H9 (cell line): ENCODE measurements at regions not wholly inside any gene's neighbourhood (a gene's known extent, or its start where the extent isn't known, plus 50 kb on each side); places are given as distances from the start of the nearest gene placed in this dataset.

Source experiments
- DNase-seq: peaks from one replicate; pipeline ENCODE4 v3.0.0-alpha.2; 2017
- H2AFZ ChIP-seq: one replicate; pipeline ENCODE4 v1.6.1; 2013; ENCODE audit warnings: mild to moderate bottlenecking, low read length, control low read depth, moderate library complexity
- H2AK5ac ChIP-seq: 2 replicates; pipeline ENCODE4 v1.6.1; 2013; ENCODE audit warnings: low read length, control low read depth, mixed read lengths; ENCODE audit not compliant: insufficient read length
- H2BK120ac ChIP-seq: one replicate; pipeline ENCODE4 v1.6.1; 2013; ENCODE audit warnings: low read depth, mild to moderate bottlenecking, low read length, control low read depth, inconsistent platforms; ENCODE audit not compliant: poor library complexity, severe bottlenecking
- H2BK12ac ChIP-seq: 2 replicates; pipeline ENCODE4 v1.6.1; 2013; ENCODE audit warnings: low read length, control low read depth, mixed read lengths, low read depth; ENCODE audit not compliant: insufficient read length
- H2BK15ac ChIP-seq: 2 replicates; pipeline ENCODE4 v1.6.1; 2013; ENCODE audit warnings: low read depth, low read length, control low read depth
- H2BK20ac ChIP-seq: one replicate; pipeline ENCODE4 v1.6.1; 2013; ENCODE audit warnings: low read depth, mild to moderate bottlenecking, low read length, control low read depth, inconsistent platforms; ENCODE audit not compliant: poor library complexity, severe bottlenecking
- H2BK5ac ChIP-seq: 2 replicates; pipeline ENCODE4 v1.6.1; 2013; ENCODE audit warnings: low read length, control low read depth, mixed read lengths; ENCODE audit not compliant: insufficient read length
- H3K14ac ChIP-seq: 2 replicates; pipeline ENCODE4 v1.6.1; 2013; ENCODE audit warnings: low read length, control low read depth; ENCODE audit not compliant: insufficient read depth
- H3K18ac ChIP-seq: 2 replicates; pipeline ENCODE4 v1.6.1; 2013; ENCODE audit warnings: low read depth, mild to moderate bottlenecking, mixed read lengths, low read length, control low read depth; ENCODE audit not compliant: insufficient read length
- H3K23ac ChIP-seq: 2 replicates; pipeline ENCODE4 v1.6.1; 2013; ENCODE audit warnings: low read length, control low read depth, mixed read lengths, low read depth; ENCODE audit not compliant: insufficient read length
- H3K23me2 ChIP-seq: 2 replicates; pipeline ENCODE4 v1.6.1; 2013; ENCODE audit warnings: low read depth, mild to moderate bottlenecking, mixed read lengths, low read length, control low read depth; ENCODE audit not compliant: insufficient read length, poor library complexity, severe bottlenecking
- H3K27ac ChIP-seq: 2 replicates; pipeline ENCODE4 v1.5.1; 2013; ENCODE audit warnings: low read length, control low read depth, mixed read lengths, low read depth; ENCODE audit not compliant: insufficient read length
- H3K27me3 ChIP-seq: 2 replicates; pipeline ENCODE4 v1.6.1; 2013; ENCODE audit warnings: low read length, control low read depth, inconsistent platforms; ENCODE audit not compliant: insufficient read depth
- H3K4ac ChIP-seq: 2 replicates; pipeline ENCODE4 v1.6.1; 2013; ENCODE audit warnings: low read depth, mild to moderate bottlenecking, control low read depth, inconsistent platforms, low read length, moderate library complexity
- H3K4me1 ChIP-seq: 2 replicates; pipeline ENCODE4 v1.6.1; 2013; ENCODE audit warnings: low read length, control low read depth, inconsistent platforms; ENCODE audit not compliant: insufficient read depth
- H3K4me2 ChIP-seq: 2 replicates; pipeline ENCODE4 v1.6.1; 2013; ENCODE audit warnings: low read length, control low read depth, mixed read lengths; ENCODE audit not compliant: insufficient read length, insufficient read depth
- H3K56ac ChIP-seq: 2 replicates; pipeline ENCODE4 v1.6.1; 2013; ENCODE audit warnings: low read depth, mild to moderate bottlenecking, mixed read lengths, low read length, control low read depth; ENCODE audit not compliant: insufficient read length
- H3K79me1 ChIP-seq: 2 replicates; pipeline ENCODE4 v1.6.1; 2013; ENCODE audit warnings: low read depth, mild to moderate bottlenecking, moderate library complexity, low read length, control low read depth, inconsistent platforms; ENCODE audit not compliant: insufficient read depth, poor library complexity, severe bottlenecking
- H3K79me2 ChIP-seq: 2 replicates; pipeline ENCODE4 v1.6.1; 2013; ENCODE audit warnings: low read length, control low read depth, inconsistent platforms; ENCODE audit not compliant: insufficient read depth
- H3K9ac ChIP-seq: 2 replicates; pipeline ENCODE4 v1.6.1; 2013; ENCODE audit warnings: low read length, control low read depth, mixed read lengths; ENCODE audit not compliant: insufficient read length; ENCODE audit errors: extremely low read depth
- H3K9me3 ChIP-seq: one replicate; pipeline ENCODE4 v1.6.1; 2013; ENCODE audit warnings: low read depth, low read length, inconsistent platforms; ENCODE audit not compliant: control insufficient read depth
- H3T11ph ChIP-seq: one replicate; pipeline ENCODE4 v1.6.1; 2013; ENCODE audit warnings: mild to moderate bottlenecking, low read length, control low read depth, inconsistent platforms
- H4K20me1 ChIP-seq: one replicate; pipeline ENCODE4 v1.6.1; 2013; ENCODE audit not compliant: control insufficient read depth, insufficient read length, insufficient read depth
- H4K5ac ChIP-seq: 2 replicates; pipeline ENCODE4 v1.6.1; 2013; ENCODE audit warnings: low read depth, mild to moderate bottlenecking, mixed read lengths, low read length, control low read depth; ENCODE audit not compliant: insufficient read length
- H4K8ac ChIP-seq: replicated peaks from 2 replicates; pipeline ENCODE4 v1.6.1; 2013; ENCODE audit warnings: low read length, control low read depth, mixed read lengths, low read depth; ENCODE audit not compliant: insufficient read length
- H4K91ac ChIP-seq: 2 replicates; pipeline ENCODE4 v1.6.1; 2013; ENCODE audit warnings: low read depth, mild to moderate bottlenecking, moderate library complexity, mixed read lengths, low read length, control low read depth; ENCODE audit not compliant: insufficient read length
- H3K27ac Mint-ChIP-seq, 3 experiments: 2 replicates in 2 of 3; 3 replicates in 1 of 3; pipeline ENCODE4 v1.8.0; 2020 to 2021; ENCODE audit warnings: mixed read lengths in 3 of 3, mild to moderate bottlenecking in 1 of 3, moderate library complexity in 1 of 3
- H3K27me3 Mint-ChIP-seq: 2 replicates; pipeline ENCODE4 v1.8.0; 2021; ENCODE audit warnings: low read depth, mild to moderate bottlenecking, moderate library complexity, mixed read lengths
- H3K36me3 Mint-ChIP-seq, 3 experiments: 2 replicates in 2 of 3; 3 replicates in 1 of 3; pipeline ENCODE4 v1.8.0; 2020 to 2021; ENCODE audit warnings: low read depth in 3 of 3, mixed read lengths in 3 of 3; ENCODE audit not compliant: insufficient read depth in 1 of 3
- H3K4me1 Mint-ChIP-seq, 2 experiments: 2 replicates each; pipeline ENCODE4 v1.8.0; 2020; ENCODE audit warnings: mixed read lengths in 2 of 2
- H3K4me3 Mint-ChIP-seq, 2 experiments: 2 replicates in 1 of 2; 3 replicates in 1 of 2; pipeline ENCODE4 v1.8.0; 2020 to 2021; ENCODE audit warnings: mild to moderate bottlenecking in 2 of 2, mixed read lengths in 2 of 2, moderate library complexity in 1 of 2
- H3K9me3 Mint-ChIP-seq, 2 experiments: 2 replicates in 1 of 2; 3 replicates in 1 of 2; pipeline ENCODE4 v1.8.0; 2020; ENCODE audit warnings: mild to moderate bottlenecking in 2 of 2, mixed read lengths in 2 of 2, moderate library complexity in 1 of 2
- CTCF ChIP-seq: fragments of 200-600 bp; sonication (generic); conservative IDR thresholded peaks from 3 replicates; pipeline ENCODE4 v1.8.0; 2021; ENCODE audit warnings: antibody characterized with exemption, mild to moderate bottlenecking
- WGBS: extraction: QIAGEN DNeasy Blood & Tissue Kit; methylation state at CpG from one replicate; pipeline ENCODE4 v1.1.7; 2013; ENCODE audit warnings: missing lambda C conversion rate, low lambda C conversion rate, mixed read lengths; ENCODE audit not compliant: insufficient read length; ENCODE audit errors: extremely low coverage; 5-methylcytosine and 5-hydroxymethylcytosine counted together

GRCh38 chr6:40856271-40856670, 182.8 kb downstream of the UNC5CL start:
- H4K8ac ChIP-seq = no peak overlapping the region
- H3K4me3 Mint-ChIP-seq = no peak overlapping the region
- no CpG with 5 or more reads among the region's 2 CpGs for WGBS

More at GRCh38 chr6:40856271-40856670, 182.8 kb downstream of the UNC5CL start:
- Histone ChIP-seq H3K4ac (no peak overlapping the region), H3K23me2 (no peaks in the 10 kb centered on the region), H3K27ac (no peak overlapping the region), H4K91ac (no peak overlapping the region), H2BK120ac (no peak overlapping the region), H3K9ac (no peak overlapping the region), H3K14ac (no peak overlapping the region), H2BK20ac (no peak overlapping the region), H3K56ac (no peak overlapping the region), H4K5ac (no peak overlapping the region), H3K18ac (no peak overlapping the region), H2BK5ac (no peak overlapping the region), H2AFZ (no peak overlapping the region), H3K9me3 (no peaks in the 10 kb centered on the region), H2BK12ac (no peak overlapping the region), H3T11ph (no peak overlapping the region), H2AK5ac (no peak overlapping the region), H4K20me1 (no peaks in the 10 kb centered on the region), H3K79me1 (no peaks in the 10 kb centered on the region), H3K4me2 (no peak overlapping the region), H3K4me1 (no peaks in the 10 kb centered on the region), H2BK15ac (no peak overlapping the region), H3K79me2 (no peaks in the 10 kb centered on the region), H3K27me3 (0 out of 2 replicates have a peak, but pooled peaks cover 2% of the 10 kb centered on the region), H3K23ac (no peak overlapping the region)
- DNase-seq = no peak
- H3K27me3 Mint-ChIP-seq = peaks cover 10% of the 10 kb centered on the region
- H3K27ac Mint-ChIP-seq = no peak overlapping the region
- TF ChIP-seq CTCF = no peak
- peaks cover 0 to 2% of the 10 kb centered on the region in 2 experiments; a peak in 2 of 5 replicates for H3K9me3 Mint-ChIP-seq
- no peaks in the 10 kb centered on the region for H3K4me1 Mint-ChIP-seq
- no peaks in the 10 kb centered on the region for H3K36me3 Mint-ChIP-seq
